ENCODE measurements at regions not wholly inside any gene's neighbourhood (a gene's known extent, or its start where the extent isn't known, plus 50 kb on each side); places are given as distances from the start of the nearest gene placed in this dataset.

DNA sequence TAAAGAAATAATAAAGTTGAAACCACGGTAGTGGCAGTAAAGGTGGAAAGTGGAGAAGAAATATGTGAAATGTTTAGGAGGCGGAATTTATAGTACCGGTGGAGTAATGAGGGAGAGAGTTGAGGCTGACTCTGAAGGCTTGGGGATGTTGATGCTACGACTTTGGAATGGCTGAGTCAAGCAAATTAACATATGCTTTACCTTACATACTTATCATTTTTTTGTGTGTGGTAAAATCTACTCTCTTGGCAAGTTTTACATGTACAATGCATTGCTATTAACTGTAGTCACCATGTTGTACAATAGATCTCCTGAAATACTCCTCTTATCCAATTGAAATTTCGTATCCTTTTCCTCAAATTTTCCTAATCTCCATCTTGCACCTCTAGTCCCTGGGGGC is 179.0 kb downstream of the TAF11L14 start:
- H3K4me3 Mint-ChIP-seq: no peak overlapping the region
- no peaks in the 10 kb centered on the region for H3K9me3 ChIP-seq (ENCODE audit: control insufficient read depth, low read length, poor library complexity, severe bottlenecking)
- H3K27me3 Mint-ChIP-seq: no peaks in the 10 kb centered on the region
- H3K27ac Mint-ChIP-seq: no peak overlapping the region
- ATAC-seq (no peak), DNase-seq (no peak)
- no peaks in the 10 kb centered on the region for H3K36me3 Mint-ChIP-seq (ENCODE audit: low read depth)
- no peaks in the 10 kb centered on the region for H3K4me1 Mint-ChIP-seq

DNA sequence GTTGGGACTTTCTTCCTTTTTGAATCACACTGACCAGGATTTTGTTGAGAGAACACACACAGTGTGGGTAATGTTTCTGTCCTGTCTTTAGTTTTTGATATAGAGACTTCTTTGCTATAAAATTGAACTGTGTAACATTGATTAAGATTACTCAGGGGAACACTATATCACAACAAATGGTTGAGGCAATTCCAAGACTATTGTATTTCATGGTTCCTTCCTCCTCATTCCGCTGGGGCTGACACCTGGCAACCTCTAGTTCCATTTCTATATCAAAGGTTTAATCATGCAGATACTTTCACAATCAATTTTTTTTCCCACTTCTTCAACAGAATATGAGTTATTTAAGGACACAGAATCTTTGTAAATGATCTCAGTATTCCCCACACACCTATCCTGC is 182.2 kb downstream of the TAF11L14 start:
- DNase-seq: no peak
- Mint-ChIP-seq H3K27me3 (no peaks in the 10 kb centered on the region), H3K27ac (no peak overlapping the region), H3K4me3 (no peak overlapping the region), H3K36me3 (ENCODE audit: low read depth) (no peaks in the 10 kb centered on the region), H3K4me1 (no peaks in the 10 kb centered on the region)
- no peaks in the 10 kb centered on the region for H3K9me3 ChIP-seq (ENCODE audit: control insufficient read depth, low read length, poor library complexity, severe bottlenecking)
- ATAC-seq: no peak

DNA sequence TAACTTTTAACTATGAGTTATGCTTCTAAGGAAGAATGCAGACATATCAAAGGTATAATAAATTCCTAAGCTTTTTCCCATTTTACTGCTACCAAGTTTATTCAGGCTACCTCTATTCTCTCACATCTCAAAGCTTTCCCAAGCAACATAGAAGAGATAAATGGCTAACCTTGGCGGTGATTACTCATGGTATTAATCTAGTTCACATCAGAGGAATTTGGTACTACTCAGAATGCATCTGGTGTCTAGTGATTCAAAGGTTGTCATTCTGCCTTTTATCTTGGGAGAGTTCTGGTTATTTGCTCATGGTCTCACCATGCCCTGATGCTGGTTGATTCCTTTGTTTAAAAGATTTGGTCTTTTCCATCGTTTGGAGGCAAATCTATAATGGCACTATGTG is 182.7 kb downstream of the TAF11L14 start:
- no peak for ATAC-seq
- Mint-ChIP-seq H3K27ac (no peak overlapping the region), H3K4me1 (no peaks in the 10 kb centered on the region), H3K36me3 (ENCODE audit: low read depth) (no peaks in the 10 kb centered on the region), H3K27me3 (no peaks in the 10 kb centered on the region), H3K4me3 (no peak overlapping the region)
- no peak for DNase-seq
- H3K9me3 ChIP-seq (ENCODE audit: control insufficient read depth, low read length, poor library complexity, severe bottlenecking): no peaks in the 10 kb centered on the region

DNA sequence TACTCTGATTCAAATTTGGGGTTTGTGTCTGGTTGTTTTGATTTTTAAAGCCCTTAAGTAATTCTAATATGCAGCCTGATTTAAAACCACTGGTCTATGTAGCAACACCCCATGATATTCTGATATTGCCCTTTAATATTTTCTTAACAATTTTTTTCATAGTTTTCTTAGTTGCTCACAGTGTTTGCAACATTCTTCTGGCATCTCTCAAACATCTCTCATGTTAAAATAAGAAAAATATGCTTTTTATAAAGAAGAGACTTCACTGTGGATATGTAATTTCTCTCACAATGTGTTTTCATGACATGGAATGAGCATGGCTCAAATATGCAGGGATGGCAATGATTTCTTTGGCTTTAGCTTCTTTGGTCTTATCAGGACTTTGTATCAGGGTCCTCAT is 183.7 kb downstream of the TAF11L14 start:
- Mint-ChIP-seq H3K36me3 (ENCODE audit: low read depth) (no peaks in the 10 kb centered on the region), H3K27ac (no peak overlapping the region), H3K4me1 (no peaks in the 10 kb centered on the region), H3K27me3 (no peaks in the 10 kb centered on the region), H3K4me3 (no peak overlapping the region)
- no peak for DNase-seq
- H3K9me3 ChIP-seq (ENCODE audit: control insufficient read depth, low read length, poor library complexity, severe bottlenecking): no peaks in the 10 kb centered on the region
- no peak for ATAC-seq

DNA sequence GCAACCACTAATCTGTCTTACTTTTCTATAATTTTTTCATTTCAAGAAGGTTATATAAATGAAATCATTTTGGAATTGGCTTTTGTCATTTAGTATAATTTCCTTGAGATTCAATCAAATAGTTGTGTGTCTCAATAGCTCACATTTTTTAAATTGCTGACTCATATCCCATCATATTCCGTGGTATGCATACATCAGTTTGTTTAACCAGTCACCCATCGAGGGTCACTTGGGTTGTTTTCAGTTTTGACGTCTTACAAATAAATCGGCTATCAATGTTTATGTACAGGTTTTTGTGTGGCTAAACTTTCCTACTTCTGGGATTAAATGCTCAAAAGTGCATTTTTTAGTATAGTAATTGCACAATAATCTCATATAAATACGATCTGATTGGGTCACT is 185.5 kb downstream of the TAF11L14 start:
- no peaks in the 10 kb centered on the region for H3K9me3 ChIP-seq (ENCODE audit: control insufficient read depth, low read length, poor library complexity, severe bottlenecking)
- H3K27ac Mint-ChIP-seq: no peak overlapping the region
- no peak for DNase-seq
- no peaks in the 10 kb centered on the region for H3K4me1 Mint-ChIP-seq
- no peak overlapping the region for H3K4me3 Mint-ChIP-seq
- no peaks in the 10 kb centered on the region for H3K27me3 Mint-ChIP-seq
- ATAC-seq: no peak
- H3K36me3 Mint-ChIP-seq (ENCODE audit: low read depth): no peaks in the 10 kb centered on the region

DNA sequence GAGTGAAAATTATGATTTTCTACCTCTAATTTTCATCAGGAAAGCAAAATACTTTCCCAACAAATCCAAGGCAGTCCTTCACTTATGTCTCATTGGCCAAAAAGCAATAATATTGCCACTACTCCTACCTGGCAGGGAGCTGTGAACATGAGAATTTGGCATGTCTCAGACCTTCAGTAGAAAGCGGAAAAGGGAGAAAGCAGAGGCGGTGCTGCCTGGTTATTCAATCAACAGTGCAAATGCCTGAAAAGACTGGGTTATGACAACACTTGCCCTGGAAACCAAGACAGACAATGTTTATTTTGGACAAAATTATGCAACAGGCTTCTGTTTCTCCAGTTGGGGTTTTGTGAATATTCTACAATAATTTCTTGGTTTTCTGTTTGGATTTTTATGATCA is 194.4 kb downstream of the TAF11L14 start:
- Mint-ChIP-seq H3K4me1 (no peaks in the 10 kb centered on the region), H3K4me3 (no peak overlapping the region), H3K36me3 (ENCODE audit: low read depth) (no peaks in the 10 kb centered on the region), H3K27me3 (no peaks in the 10 kb centered on the region), H3K27ac (no peak overlapping the region)
- no peaks in the 10 kb centered on the region for H3K9me3 ChIP-seq (ENCODE audit: control insufficient read depth, low read length, poor library complexity, severe bottlenecking)
- DNase-seq (no peak), ATAC-seq (no peak)

DNA sequence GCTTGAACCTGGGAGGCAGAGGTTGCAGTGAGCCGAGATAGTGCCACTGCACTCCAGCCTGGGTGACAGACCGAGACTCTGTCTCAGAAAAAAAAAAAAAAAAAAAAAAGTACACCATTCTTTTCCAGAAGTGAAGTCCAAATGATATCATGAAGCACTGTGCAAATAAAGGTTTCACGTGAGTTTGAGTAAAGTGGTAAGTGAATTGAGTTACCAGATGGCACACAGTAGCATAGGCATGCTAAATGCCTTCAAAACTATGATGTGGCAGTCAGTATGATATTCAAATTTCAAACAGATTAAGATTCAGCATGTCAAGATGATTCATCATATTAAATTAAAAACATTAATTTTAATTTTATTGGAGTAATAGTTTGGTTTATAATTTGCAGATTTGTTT is 195.2 kb downstream of the TAF11L14 start:
- no peak overlapping the region for H3K27ac Mint-ChIP-seq
- H3K9me3 ChIP-seq (ENCODE audit: control insufficient read depth, low read length, poor library complexity, severe bottlenecking): no peaks in the 10 kb centered on the region
- H3K4me3 Mint-ChIP-seq: no peak overlapping the region
- H3K36me3 Mint-ChIP-seq (ENCODE audit: low read depth): no peaks in the 10 kb centered on the region
- DNase-seq (no peak), ATAC-seq (no peak)
- H3K4me1 Mint-ChIP-seq: no peaks in the 10 kb centered on the region
- no peaks in the 10 kb centered on the region for H3K27me3 Mint-ChIP-seq

DNA sequence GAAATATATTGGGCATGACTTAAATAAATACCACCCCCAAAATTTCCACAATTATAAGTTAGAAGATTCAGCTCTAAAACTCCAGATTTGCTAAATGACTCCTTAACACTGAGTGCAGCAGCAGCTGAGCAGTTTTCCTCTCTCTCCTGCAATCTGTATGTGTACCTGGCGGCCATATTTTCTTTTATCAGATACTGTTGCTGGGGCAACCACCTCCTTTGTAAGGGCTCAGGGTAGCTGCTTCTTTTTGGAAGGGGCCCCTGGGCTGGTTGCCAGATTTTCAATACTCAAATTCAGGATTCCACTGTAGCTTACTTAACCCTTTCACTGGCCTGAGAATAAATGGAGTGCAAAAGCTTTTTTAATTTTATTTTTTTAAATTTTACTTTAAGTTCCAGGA is 197.0 kb downstream of the TAF11L14 start:
- Mint-ChIP-seq H3K4me1 (no peaks in the 10 kb centered on the region), H3K27me3 (no peaks in the 10 kb centered on the region), H3K27ac (no peak overlapping the region), H3K4me3 (no peak overlapping the region), H3K36me3 (ENCODE audit: low read depth) (no peaks in the 10 kb centered on the region)
- no peaks in the 10 kb centered on the region for H3K9me3 ChIP-seq (ENCODE audit: control insufficient read depth, low read length, poor library complexity, severe bottlenecking)
- DNase-seq (no peak), ATAC-seq (no peak)

DNA sequence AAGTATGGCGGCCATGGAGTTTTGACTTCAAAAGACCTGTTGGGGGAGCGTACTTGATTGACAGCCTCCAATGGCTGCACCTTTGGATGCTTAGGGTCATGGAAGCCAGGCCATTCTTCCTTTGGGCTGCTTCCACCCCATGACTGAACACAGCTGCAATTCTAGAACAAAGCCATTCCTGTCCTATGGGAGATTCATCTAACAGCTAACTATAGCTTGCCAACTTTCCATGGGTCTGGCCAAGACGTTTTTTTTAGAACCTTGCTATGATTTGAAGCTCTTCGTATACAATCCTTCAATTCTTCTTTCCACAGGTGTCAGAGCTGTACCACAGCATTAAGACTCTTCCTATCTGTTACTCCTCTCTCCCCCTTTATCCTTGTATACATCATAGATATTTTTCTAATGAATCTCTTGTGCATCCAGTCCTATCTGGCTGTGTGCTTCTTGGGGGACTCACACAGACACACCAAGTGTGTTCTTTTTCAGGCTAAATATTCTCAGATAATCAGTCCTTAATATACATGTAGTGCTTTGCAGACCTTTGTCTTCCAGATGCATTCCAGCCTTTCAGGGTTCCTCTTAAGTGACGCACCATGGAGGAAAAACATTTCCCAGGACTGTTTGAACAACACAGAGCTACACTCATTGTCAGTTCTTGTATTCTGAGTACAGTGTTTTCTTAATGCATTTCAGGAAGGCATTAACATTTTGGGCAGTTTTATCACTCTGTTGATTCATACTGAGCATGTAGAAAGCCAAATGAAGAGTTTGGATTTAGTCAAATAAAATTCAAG is 198.9 kb downstream of the TAF11L14 start:
- no peaks in the 10 kb centered on the region for H3K4me1 Mint-ChIP-seq
- H3K4me3 Mint-ChIP-seq: no peak overlapping the region
- ATAC-seq (no peak), DNase-seq (no peak)
- no peaks in the 10 kb centered on the region for H3K36me3 Mint-ChIP-seq (ENCODE audit: low read depth)
- H3K27ac Mint-ChIP-seq: no peak overlapping the region
- no peaks in the 10 kb centered on the region for H3K27me3 Mint-ChIP-seq
- H3K9me3 ChIP-seq (ENCODE audit: control insufficient read depth, low read length, poor library complexity, severe bottlenecking): no peaks in the 10 kb centered on the region

DNA sequence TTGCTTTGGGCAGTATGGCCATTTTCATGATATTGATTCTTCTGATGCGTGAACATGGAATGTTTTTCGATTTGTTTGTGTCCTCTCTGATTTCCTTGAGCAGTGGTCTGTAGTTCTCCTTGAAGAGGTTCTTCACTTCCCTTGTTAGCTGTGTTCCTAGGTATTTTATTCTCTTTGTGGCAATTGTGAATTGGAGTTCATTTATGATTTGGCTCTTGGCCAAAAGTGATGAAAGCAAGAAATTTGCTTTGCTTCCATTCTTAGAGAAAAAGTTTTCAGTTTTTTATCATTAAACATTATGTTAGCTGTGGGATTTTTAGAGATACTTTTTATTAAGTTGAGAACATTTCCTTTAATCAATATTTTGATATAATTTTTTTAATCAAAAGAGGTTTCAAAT is 203.5 kb downstream of the TAF11L14 start:
- Mint-ChIP-seq H3K4me1 (no peaks in the 10 kb centered on the region), H3K4me3 (no peak overlapping the region), H3K27me3 (no peaks in the 10 kb centered on the region), H3K27ac (no peak overlapping the region), H3K36me3 (ENCODE audit: low read depth) (no peaks in the 10 kb centered on the region)
- no peak for ATAC-seq
- H3K9me3 ChIP-seq (ENCODE audit: control insufficient read depth, low read length, poor library complexity, severe bottlenecking): no peaks in the 10 kb centered on the region
- no peak for DNase-seq

DNA sequence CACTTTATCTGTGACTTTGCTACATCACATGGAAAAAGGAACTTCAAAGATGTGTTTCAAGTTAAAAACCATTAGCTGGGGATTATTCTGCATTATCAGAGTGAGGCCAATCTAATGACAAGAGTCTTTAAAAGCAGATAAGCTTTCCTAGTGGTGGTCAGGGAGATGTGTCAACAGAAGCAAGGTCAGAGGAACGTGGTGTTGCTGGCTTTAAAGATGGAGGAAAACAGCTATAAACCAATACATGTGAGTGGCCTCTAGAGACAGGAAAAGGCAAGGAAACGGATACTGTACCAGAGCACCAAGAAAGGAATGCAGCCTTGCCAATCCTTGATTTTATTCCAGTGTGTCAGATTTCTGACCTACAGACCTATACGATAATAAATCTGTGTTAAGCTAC is 204.2 kb downstream of the TAF11L14 start:
- H3K9me3 ChIP-seq (ENCODE audit: control insufficient read depth, low read length, poor library complexity, severe bottlenecking): no peaks in the 10 kb centered on the region
- Mint-ChIP-seq H3K4me3 (no peak overlapping the region), H3K27ac (no peak overlapping the region), H3K36me3 (ENCODE audit: low read depth) (no peaks in the 10 kb centered on the region), H3K27me3 (no peaks in the 10 kb centered on the region), H3K4me1 (no peaks in the 10 kb centered on the region)
- ATAC-seq (no peak), DNase-seq (no peak)

DNA sequence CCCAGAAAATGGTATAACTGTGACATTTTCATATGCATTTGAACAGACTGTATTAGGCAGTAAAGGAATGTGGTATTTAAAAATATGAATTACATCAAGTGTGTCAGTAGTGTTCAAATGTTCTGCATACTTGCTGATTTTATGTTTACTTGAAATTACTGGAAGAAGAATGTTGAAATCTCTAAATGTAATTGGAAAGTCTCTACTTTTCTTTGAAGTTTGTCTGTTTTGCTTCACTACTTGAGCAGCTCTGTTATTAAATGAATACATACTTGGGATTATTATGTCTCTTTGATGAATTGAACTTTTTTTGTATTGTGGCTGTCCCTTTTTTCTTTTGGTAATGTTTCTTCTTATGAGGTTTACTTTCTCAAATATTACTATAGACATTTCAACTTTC is 205.6 kb downstream of the TAF11L14 start:
- H3K4me3 Mint-ChIP-seq: no peak overlapping the region
- no peaks in the 10 kb centered on the region for H3K36me3 Mint-ChIP-seq (ENCODE audit: low read depth)
- ATAC-seq (no peak), DNase-seq (no peak)
- H3K27me3 Mint-ChIP-seq: no peaks in the 10 kb centered on the region
- no peaks in the 10 kb centered on the region for H3K4me1 Mint-ChIP-seq
- no peak overlapping the region for H3K27ac Mint-ChIP-seq
- H3K9me3 ChIP-seq (ENCODE audit: control insufficient read depth, low read length, poor library complexity, severe bottlenecking): no peaks in the 10 kb centered on the region

DNA sequence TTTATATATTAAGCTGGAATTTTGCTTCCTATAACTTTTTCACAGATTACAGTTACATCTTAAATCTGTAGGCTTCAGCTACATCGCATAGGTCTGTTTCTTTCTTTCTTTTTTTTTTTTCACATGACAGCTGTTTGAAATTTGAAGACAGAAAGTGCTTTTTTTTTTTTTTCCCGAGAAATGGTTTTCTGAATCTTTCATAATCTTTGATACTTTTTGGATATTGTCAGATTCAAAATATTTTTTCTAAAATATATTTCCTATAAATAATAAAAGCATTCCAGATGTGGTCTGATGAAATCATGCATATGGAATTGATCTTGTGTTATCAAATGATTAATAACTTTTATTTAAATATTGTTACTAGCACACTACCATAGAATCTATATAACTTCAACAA is 212.2 kb downstream of the TAF11L14 start:
- no peaks in the 10 kb centered on the region for H3K9me3 ChIP-seq (ENCODE audit: control insufficient read depth, low read length, poor library complexity, severe bottlenecking)
- Mint-ChIP-seq H3K27me3 (no peaks in the 10 kb centered on the region), H3K4me1 (no peaks in the 10 kb centered on the region), H3K27ac (no peak overlapping the region), H3K4me3 (no peak overlapping the region), H3K36me3 (ENCODE audit: low read depth) (no peaks in the 10 kb centered on the region)
- no peak for ATAC-seq
- no peak for DNase-seq

DNA sequence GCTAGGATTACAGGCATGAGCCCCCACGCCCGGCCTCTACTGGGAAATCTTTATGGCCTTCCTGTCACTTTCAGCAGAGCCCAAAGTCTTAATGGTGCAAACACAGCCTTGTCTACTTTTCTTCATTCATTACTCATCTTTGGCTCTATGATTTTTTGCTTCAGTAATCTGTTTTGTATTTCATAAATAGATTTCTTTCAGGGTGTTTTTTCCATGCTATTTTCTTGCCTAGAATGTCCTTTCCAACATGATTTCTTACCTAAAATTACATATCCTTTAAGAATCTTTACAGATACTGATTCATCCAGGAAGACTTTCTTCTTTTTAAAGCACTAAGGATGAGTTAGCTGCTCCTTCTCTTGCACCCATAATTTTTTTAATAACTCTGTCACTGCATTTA is 213.0 kb downstream of the TAF11L14 start:
- no peaks in the 10 kb centered on the region for H3K27me3 Mint-ChIP-seq
- no peaks in the 10 kb centered on the region for H3K36me3 Mint-ChIP-seq (ENCODE audit: low read depth)

More for the DNA sequence above, 213.0 kb downstream of the TAF11L14 start:
- DNase-seq (no peak), ATAC-seq (no peak)
- H3K4me1 Mint-ChIP-seq: no peaks in the 10 kb centered on the region
- H3K27ac Mint-ChIP-seq: no peak overlapping the region
- no peaks in the 10 kb centered on the region for H3K9me3 ChIP-seq (ENCODE audit: control insufficient read depth, low read length, poor library complexity, severe bottlenecking)
- no peak overlapping the region for H3K4me3 Mint-ChIP-seq

All from T-helper 17 cell (primary cell).